GM23338 (cell line): ENCODE measurements at regions not wholly inside any gene's neighbourhood (a gene's known extent, or its start where the extent isn't known, plus 50 kb on each side); places are given as distances from the start of the nearest gene placed in this dataset.

Experiments used
- EZH2 ChIP-seq: fragments of 200-600 bp; sonication (generic); IDR thresholded peaks from one replicate; pipeline ENCODE4 v1.8.0; 2017; ENCODE audit warnings: antibody characterized with exemption, mild to moderate bottlenecking, low read depth; ENCODE audit not compliant: unreplicated experiment
- POLR2AphosphoS5 ChIP-seq: IDR thresholded peaks from 2 replicates; pipeline ENCODE4 v1.6.1; 2016; ENCODE audit warnings: antibody characterized with exemption, low read depth
- TF ChIP-seq, protein P1 (sequence below), 2 experiments: fragments of 200-600 bp in 1 of 2; sonication (generic) in 1 of 2; conservative IDR thresholded peaks; 2 replicates each; pipeline versions ENCODE4 v1.5.1 to v1.6.1; 2016 to 2017; ENCODE audit warnings: antibody characterized with exemption in 2 of 2, low read depth in 2 of 2, mild to moderate bottlenecking in 2 of 2, moderate library complexity in 1 of 2

DNA sequence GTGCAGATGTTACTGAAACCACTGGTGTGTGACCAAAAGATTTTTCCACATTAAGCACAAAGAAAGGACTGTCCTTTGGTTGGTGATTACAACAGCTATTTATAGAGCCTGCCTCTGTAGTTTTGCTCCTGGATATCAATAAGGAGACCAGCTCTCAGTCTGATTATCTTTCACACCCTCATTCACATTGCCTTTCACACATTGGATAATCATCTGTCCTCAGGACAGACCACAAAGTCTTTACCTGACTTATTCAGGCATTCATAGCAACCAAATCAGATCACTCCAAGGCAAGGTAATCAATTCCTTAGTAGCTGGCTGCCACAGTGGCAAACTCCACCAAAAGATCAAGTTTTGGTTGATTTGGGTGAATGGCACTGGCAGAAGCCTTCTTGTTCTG, 59.6 kb upstream of the CPSF6 start:
- TF ChIP-seq POLR2AphosphoS5 (no peak), EZH2 (no peak)
- TF ChIP-seq, protein P1, sequence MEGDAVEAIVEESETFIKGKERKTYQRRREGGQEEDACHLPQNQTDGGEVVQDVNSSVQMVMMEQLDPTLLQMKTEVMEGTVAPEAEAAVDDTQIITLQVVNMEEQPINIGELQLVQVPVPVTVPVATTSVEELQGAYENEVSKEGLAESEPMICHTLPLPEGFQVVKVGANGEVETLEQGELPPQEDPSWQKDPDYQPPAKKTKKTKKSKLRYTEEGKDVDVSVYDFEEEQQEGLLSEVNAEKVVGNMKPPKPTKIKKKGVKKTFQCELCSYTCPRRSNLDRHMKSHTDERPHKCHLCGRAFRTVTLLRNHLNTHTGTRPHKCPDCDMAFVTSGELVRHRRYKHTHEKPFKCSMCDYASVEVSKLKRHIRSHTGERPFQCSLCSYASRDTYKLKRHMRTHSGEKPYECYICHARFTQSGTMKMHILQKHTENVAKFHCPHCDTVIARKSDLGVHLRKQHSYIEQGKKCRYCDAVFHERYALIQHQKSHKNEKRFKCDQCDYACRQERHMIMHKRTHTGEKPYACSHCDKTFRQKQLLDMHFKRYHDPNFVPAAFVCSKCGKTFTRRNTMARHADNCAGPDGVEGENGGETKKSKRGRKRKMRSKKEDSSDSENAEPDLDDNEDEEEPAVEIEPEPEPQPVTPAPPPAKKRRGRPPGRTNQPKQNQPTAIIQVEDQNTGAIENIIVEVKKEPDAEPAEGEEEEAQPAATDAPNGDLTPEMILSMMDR (conservative IDR thresholded peaks at IDR 0.05; ENCODE audit: low read depth in 2 of 2), result no peak
